OCI-M2 (cell line): ENCODE measurements at regions not wholly inside any gene's neighbourhood (a gene's known extent, or its start where the extent isn't known, plus 50 kb on each side); places are given as distances from the start of the nearest gene placed in this dataset.

Experiments used
- DNase-seq: peaks from one replicate; lab custom pipeline; 2025; ENCODE audit not compliant: unreplicated experiment; lab: John Stamatoyannopoulos, UW

GRCh38 chr4:181964731-181965130, 278.5 kb upstream of the TENM3 start:
- DNase-seq = no peak

- DNase-seq = no peak
These were observed 277.1 kb upstream of the TENM3 start for GRCh38 chr4:181966104-181966551.

GRCh38 chr4:181967401-181967800, 275.8 kb upstream of the TENM3 start:
- no peak for DNase-seq

GRCh38 chr4:181968371-181968770, 274.8 kb upstream of the TENM3 start:
- no peak for DNase-seq

- no peak for DNase-seq
These were observed 274.1 kb upstream of the TENM3 start for GRCh38 chr4:181969151-181969550.

GRCh38 chr4:181970366-181970765, 272.8 kb upstream of the TENM3 start:
- no peak for DNase-seq

GRCh38 chr4:181971411-181971810, 271.8 kb upstream of the TENM3 start:
- DNase-seq = no peak

- DNase-seq = no peak
These were observed 271.2 kb upstream of the TENM3 start for GRCh38 chr4:181971973-181972372.

GRCh38 chr4:181976764-181977163, 266.4 kb upstream of the TENM3 start:
- DNase-seq = no peak

GRCh38 chr4:181982437-181982836, 260.8 kb upstream of the TENM3 start:
- no peak for DNase-seq

GRCh38 chr4:181982856-181983255, 260.3 kb upstream of the TENM3 start:
- no peak for DNase-seq

GRCh38 chr4:181987392-181987791, 255.8 kb upstream of the TENM3 start:
- no peak for DNase-seq

- DNase-seq = no peak
These were observed 254.1 kb upstream of the TENM3 start for GRCh38 chr4:181989071-181989470.

- no peak for DNase-seq
These were observed 251.7 kb upstream of the TENM3 start for GRCh38 chr4:181991369-181992108.

GRCh38 chr4:181998398-181999295, 244.6 kb upstream of the TENM3 start:
- DNase-seq = no peak

- no peak for DNase-seq
These were observed 243.1 kb upstream of the TENM3 start for GRCh38 chr4:182000077-182000476.

- no peak for DNase-seq
These were observed 232.3 kb upstream of the TENM3 start for GRCh38 chr4:182010876-182011275.

- DNase-seq = no peak
These were observed 229.0 kb upstream of the TENM3 start for GRCh38 chr4:182014164-182014563.

- no peak for DNase-seq
These were observed 228.2 kb upstream of the TENM3 start for GRCh38 chr4:182015014-182015413.

- no peak for DNase-seq
These were observed 227.3 kb upstream of the TENM3 start for GRCh38 chr4:182015893-182016292.

GRCh38 chr4:182017038-182017437, 226.2 kb upstream of the TENM3 start:
- no peak for DNase-seq

- no peak for DNase-seq
These were observed 224.5 kb upstream of the TENM3 start for GRCh38 chr4:182018691-182019090.
